ENCODE measurements at regions not wholly inside any gene's neighbourhood (a gene's known extent, or its start where the extent isn't known, plus 50 kb on each side); places are given as distances from the start of the nearest gene placed in this dataset.

DNA sequence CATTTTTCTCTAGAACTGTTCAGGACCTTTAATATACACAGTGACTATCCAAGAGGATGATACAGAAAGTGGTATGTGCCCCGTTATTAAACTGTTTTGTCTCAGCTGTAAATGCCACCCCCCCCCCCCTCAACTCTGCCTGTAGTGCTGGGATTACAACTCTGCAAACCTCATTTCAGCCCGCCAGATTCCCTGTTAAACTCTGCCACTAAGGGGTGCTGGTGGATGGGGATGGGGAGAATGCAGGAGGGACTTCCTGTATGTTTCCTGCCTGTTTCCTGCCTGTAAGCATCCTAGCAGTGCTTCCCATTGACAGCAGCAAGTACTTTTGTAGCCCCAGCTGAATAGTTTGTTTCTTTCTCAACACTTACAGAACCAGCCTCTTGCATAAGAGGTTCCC, 301.7 kb upstream of the RORA start:
- no peak for DNase-seq (ENCODE audit: low read depth)

DNA sequence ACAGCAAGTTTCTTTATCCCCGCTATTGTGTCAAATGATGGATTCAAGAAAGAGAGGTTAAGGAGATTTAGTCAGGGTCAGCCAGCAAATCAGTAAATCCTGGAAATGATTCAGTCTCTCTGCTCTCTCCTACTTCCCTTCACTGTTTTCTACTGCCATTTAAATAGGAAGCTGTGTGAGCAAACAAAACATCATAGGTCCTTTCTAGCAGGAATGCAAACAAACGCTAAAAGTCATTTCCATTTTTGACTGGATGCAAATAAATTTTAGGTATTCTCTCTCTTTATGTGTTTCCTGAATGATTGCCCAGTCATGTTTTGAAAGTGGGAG, 299.4 kb upstream of the RORA start:
- DNase-seq (ENCODE audit: low read depth), result no peak

DNA sequence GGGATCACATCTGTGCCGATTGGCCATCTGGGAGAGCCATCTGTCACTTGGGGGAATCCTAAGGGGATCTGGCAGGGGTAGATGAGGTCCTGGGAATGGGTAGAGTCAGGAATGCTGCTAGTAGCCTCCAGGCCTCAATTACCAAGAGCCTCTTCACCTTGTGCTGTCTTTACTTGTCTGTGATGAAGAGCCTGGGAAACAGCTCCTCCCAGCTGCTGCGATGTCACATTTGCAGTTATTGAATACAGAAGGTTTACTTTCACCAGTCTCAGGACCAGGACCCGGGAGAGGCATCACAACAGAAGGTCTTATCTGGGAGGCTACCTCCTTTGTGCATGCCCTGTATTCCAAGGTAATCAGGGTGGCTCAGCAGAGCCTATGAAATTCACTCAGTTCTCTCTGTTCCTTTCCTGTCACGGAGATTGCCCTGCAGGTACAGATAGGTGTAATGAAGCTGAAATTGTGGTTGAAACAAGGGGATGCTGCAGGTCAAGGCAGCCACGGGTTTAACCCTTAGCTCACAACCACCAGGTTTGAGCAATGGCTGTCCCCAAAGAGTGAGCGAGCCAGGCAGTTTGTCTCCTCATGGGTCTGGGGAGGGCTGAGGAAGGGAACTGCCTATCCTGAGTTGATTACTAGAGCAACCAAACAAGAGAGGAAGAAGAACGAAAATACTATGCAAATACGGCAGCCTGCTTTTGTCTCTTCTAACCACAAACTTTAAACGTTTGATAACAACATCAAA, 298.9 kb upstream of the RORA start:
- DNase-seq (ENCODE audit: low read depth), result no peak

DNA sequence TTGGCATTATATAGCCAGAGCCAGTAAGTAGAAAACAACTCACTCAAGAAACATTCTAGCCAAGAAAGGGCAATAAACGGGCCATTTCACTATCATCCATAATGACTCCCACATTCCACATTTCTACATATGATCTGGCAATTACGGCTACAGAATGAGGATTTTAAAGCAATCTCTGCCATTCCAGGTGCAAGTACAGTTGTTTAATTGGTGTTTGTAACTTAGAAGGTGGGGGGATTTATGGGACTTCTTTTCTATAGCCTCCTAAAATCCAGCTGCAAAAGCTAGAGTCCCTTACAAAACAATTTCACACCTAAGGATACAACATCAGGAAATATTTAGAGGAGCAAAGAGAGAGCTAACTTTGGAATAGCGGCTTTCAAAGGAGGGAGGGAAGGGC, 295.4 kb upstream of the RORA start:
- no peak for DNase-seq (ENCODE audit: low read depth)

DNA sequence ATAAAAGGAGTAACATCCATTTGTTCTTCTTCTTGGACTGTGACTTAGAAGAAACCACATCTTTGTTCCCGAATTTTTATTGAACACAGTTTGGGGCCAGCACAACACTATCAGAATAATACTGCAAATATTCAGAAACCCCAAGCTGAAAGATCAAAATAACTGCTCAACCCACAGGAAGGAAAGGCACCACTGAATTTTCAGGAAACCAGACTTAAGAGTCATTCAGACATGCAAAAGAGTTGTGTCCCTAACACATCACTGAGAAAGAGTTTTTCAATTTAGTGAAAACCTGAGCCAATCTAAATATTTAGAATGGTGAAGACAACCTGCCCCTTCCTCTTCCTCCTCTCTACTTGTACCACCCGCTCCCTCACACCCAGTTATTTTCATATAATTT, 295.0 kb upstream of the RORA start:
- DNase-seq (ENCODE audit: low read depth), result no peak

DNA sequence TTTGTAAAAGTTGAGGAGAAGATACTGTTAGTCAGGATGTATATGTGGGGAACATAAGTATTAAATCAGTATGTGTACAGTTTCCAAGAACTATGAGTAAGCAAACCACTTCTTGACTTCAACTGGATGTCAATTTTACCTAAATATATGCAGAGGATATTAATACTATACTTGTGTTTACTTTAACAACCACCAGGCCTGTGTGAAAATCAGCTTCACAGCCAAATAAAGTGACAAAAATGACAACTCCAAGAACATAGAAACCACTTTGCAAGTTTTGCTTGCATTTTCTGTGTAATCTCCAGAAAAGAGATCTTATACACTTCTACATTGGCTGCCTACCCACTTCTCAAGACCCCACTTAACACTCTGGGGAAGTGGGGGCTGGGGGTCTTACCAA, 293.3 kb upstream of the RORA start:
- DNase-seq (ENCODE audit: low read depth), result no peak

DNA sequence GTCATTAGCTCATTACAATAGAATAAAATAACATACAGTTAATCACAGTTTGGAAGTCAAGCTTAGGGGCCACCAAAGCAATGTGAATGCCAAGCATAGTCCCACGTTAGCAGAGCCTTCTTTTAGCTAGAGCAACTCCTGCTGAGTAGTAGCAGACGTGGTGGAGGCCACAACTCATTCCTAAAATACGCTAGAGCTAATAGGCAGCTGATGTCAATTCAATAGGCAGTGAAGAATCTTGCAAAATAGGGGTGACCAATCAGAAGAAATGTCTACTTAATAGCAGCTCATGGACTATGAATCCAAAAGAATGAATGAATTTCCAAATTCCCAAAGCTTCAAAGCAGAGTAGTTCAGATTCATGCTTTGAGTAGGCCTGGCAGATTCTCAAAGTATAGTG, 292.9 kb upstream of the RORA start:
- no peak for DNase-seq (ENCODE audit: low read depth)

DNA sequence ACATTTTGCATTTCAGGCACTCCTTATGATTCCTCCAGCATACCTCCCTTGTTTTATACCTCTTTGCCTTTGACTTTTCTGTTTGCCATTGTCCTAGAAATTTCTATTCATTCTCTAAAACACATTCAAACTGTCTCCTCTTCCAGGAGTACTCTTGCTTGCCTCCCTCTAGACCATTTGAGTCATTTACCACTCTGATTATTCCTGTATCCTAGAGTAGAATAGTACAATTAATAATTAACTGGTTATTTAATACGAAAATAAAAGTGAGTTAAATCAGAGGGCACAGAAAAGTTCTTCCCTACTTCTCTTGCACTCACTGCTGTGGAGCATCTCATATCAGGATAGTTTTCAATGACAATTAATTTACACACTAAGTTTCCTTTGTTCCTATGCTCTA, 290.2 kb upstream of the RORA start:
- no peak for DNase-seq (ENCODE audit: low read depth)

DNA sequence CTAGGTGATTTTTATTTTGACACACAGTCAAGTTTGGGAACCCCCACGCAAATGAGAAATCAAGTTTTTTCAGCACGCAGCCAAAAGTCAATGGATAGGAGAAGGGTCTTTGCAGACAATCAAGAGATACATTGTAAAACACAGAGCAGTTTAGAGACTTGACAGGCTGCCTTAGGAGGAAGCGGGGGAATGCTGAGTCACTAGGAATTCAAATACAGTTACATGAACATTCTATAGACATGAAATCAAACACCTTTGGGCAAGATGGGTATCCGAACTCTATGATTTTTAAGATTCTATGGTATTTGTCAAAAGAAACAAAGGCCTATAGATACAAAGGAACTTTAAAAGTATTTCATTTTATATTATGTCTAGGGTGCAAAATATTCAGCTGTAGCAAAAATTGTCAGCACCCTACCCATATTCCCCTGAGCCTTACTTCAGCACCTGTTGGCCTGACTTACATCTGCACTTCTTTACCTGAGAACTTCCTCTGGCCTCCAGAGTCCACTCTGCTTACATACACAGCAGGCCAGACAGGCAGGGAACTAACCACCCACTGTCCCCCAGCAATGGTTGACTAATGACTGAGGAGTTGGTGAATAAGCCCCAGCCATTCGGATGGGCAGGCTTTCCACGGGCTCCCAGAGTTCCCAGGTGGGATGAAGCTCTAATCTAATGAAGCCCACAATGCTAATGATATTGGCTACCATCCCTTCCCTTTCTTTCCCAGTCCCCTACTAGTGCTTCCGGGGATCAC, 289.3 kb upstream of the RORA start:
- no peak for DNase-seq (ENCODE audit: low read depth)

DNA sequence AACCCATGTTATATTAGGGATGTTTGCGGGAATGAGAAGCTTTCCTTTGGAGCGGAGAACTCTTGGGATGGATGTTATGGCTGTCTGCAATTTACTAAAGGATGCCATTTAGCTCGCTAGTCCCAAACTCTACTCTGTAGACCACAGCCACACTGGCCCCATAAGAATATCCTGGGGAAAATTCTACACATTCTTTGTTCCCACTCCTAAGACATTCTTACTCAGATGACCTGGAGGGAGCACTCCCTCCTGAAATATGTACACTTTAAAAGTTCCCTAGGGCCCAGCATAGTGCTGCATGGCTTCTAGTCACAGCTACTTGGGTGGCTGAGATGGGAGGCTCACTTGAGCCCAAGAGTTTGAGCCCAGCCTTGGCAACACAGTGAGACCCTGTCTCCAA, 288.7 kb upstream of the RORA start:
- no peak for DNase-seq (ENCODE audit: low read depth)

DNA sequence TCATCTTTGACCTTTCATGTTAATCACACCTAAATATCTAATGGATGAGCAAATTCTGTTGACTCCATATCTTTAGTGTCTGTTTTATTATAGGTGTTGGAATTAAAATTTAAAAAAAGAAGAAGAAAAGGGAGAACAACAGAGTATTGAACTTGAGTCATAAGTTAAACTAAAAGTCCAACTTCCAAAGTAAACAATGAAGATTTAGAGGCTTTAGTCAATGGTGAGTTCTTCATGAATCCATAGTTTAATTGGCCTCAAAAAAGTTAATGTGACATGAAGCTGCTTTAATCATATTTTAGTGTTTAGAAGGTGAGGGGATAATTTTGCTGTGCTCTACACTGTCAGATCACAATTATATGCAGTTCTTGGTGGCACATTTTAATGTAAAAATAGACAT, 288.2 kb upstream of the RORA start:
- no peak for DNase-seq (ENCODE audit: low read depth)

DNA sequence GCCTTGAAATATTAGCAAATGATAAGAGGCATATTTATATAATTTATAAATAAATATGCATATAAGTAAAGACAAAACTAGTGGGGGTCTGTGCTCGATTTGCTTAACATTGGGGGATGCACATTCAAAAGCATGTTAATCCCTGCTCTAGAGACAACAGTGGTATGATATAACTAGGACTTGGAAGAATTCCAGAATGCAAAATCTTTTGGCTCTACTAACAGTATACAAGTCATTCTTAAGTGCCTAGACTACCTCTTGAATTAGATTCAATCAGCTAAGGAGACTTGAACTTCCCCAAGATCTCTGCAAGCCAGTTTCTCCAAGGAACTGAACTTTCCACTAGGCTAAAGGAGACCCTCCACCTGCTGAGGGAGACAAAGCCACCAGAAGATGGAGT, 282.7 kb upstream of the RORA start:
- DNase-seq (ENCODE audit: low read depth), result no peak

DNA sequence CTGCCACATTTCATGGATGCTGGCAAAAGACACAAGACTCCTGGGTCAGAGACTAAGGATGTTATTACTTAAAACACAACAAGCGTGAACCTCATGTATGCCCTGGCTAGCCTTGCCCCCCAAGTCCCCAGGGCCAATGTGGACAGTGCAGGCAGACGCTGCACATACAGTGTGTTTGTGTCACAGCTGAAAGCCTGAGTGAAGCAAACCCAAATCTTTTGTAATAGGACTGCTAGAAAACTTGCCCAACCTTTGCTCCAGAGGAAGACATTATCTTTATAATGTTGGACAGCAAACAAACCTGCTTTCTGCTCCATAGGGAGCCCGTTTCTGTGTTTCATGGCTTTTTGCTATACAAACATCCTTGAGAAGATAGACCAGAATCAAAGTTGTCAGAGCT, 282.0 kb upstream of the RORA start:
- no peak for DNase-seq (ENCODE audit: low read depth)

DNA sequence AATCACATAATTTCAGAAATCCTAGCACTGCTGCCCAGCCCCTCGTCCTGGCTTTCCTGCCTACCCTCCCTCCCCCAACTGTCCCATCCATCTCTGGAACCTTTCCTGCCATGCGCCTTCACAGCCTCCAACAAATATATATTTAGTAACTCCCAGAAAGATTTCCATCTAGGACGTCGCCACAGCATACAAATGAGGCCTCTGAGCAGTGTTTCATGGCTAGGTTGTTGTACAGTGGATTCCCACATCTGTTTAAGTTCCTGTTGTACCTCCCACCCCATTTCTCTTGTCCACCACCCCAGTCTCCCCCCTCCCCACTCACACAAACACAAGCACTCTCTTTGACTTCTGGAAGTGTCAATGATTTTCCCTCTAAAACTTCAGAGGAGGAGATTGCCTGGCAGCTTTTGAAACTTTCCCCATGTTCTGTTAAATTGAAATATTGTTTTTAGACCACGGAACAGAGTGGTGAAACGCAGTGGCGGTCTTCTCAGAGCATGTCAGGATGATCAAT, 280.3 kb upstream of the RORA start:
- no peak for DNase-seq (ENCODE audit: low read depth)

DNA sequence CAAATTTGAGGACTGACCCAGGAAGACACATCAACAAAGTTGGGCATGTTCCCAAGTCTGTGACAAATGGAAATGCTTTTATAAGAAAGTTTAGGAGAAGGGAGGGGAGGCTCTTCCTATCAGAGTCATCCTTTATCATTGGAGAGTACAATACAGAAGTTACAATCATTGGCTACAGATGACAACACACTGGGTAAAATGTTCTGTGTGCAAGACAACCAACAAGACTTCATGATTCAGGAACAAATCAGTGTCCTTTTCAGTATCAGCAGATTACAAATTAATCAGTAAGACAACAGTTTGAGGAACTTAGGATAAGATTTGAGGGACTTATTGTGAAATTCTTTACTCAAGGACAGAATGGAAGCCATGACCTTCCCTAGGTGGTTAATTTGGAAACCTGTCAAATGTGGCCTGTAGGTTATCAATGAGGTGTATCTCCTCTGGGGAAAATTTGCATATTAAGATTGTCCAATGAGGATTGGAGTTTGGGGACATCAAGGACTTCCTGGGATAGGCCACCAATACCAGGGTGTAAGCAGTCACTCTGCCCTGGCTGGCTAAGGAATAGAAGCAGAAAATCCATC, 274.4 kb upstream of the RORA start:
- no peak for DNase-seq (ENCODE audit: low read depth)

DNA sequence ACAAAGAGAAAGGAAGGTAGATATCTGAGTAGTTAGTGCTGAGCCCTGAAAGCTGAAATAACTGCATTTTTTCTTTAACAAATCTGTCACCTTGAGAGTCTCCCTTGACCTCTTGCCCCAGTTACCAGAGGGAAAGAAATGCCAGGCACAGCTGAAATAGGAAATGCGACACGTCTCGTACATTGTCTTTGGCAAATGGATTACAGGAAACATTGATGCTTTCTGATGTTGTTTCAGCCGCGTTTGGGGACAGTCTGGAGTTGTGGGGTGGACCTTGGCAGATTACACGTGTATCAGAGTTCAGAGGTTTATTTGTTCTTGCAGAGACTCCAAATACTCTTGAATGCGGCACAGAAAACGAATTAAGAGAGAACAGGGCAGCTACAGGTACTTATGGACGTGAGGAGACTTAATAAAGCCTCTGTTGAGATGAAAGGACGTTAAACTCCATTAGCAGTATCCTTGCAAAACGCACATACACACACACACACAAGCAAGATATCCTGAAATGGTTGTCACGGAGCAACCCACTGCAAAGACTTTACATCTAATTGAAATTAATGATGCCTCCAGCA, 272.8 kb upstream of the RORA start:
- no peak for DNase-seq (ENCODE audit: low read depth)

DNA sequence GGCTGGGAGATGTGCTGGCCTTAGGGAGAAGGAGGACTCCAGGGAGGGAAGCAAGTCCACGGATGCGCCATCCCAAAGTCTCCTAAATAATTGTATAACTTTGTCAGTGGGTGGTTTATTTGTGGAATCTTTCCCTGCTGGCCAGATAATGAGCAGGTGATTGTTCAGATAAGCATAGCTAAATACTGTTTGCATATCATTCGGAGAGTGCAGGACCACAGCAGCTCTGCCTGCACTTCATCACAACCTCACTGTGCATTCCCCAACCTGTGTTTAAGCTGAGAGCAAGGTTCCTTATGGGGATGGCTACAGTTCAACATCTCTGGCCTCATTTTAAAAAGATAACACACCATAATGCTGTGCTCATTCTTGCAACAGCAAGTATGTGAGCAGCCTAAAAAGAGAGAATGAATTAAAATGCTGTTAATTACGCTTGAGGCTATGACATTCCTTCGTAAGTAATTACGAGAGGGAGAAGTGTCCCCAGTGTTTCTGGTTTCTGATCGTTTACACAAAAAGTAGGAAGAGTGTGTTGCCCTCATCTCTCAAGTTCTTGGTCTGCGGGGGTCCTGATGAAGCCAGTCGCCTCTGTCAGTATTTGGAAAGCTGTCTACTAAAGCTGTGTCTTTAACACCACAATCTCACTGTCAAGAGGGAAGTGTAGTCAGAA, 272.0 kb upstream of the RORA start:
- DNase-seq (ENCODE audit: low read depth), result no peak

DNA sequence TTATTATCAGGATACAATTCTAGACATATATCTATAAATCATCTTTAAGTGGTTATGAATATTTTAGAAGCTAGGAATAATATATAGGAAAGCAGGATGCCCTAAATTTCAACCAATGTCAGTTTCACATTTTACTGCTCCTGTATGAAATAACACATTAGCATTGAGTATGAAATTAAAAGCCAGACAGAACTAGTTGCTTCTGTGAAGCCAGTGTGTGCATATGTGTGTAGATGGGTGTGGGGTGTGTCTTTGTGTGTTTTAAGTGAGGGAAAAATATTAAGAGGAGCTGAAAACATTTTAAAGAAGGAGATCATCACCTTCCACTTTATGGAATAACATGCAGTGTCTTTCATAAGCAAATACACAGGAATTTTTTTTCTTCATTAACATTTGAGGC, 271.4 kb upstream of the RORA start:
- DNase-seq (ENCODE audit: low read depth), result no peak

DNA sequence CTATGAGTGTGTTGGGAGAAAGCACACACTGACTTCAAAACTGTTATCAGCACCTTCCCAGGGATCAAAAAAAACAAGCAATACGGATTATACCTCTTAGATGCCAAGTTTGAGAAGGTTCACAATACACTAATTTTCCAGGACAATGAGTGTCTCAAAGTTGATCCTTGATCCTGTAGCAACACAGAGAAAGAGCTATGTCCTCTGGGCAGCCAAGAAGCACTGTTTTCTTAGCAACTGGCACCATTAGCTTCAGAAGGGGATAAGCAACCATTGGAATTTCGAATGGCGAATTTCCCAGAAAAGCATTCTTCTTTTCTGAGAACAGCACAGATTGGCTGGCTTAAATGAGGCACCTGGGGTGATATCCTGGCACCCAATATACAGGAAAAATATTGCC, 270.3 kb upstream of the RORA start:
- no peak for DNase-seq (ENCODE audit: low read depth)

DNA sequence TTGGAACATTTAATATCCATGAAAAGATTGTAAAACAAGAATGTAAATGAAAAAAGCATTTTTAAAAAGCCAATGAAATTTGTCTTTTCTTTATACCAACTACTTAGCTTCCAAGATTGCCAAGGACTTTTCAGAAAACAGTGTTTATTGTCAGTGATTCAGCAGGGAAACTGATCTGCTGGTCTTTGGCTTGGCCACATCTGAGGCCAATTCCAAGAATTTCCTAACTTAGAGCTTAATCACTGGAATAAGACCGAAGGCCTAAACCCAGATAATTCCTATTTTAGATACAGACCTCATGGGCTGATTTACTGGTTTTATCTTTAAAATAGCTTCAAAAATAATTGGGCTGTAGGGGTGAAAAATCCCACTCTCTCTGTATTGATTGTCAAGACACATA, 260.5 kb upstream of the RORA start:
- no peak for DNase-seq (ENCODE audit: low read depth)

DNA sequence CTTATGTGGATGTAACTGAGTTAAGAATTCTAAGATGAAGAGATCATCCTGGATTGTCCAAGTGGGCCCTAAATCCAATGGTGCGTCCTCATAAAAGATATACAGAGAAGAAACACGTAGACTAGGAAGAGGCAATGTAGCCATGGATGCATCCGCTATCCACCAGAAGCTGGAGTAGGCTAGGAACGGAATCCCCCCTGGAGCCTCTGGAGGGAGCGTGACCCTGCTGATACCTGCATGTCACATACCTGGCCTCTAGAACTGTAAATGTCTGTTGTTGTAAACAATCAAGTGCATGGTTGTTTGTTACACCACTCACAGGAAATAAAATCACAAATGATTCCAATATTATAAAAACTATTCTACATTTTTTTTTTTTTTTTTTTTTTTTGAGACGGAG, 254.5 kb upstream of the RORA start:
- DNase-seq (ENCODE audit: low read depth), result no peak

DNA sequence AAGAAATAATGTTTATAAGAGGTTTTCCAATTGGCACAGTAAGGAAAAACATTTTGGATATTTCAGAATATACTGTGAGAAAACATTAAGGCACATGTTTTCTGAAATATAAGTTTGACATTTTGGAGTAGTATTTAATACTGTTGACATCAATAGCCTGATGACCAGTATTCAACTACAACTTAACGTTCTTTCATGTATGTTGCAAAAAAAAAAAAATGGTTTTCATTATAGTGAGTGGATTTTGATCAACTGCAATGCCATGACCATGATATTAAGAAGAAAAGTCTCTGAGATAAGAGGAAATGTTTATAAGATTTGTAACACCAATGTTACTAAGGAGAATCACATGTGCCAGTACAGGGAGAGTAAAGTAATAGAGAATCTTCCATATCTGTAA, 252.8 kb upstream of the RORA start:
- DNase-seq (ENCODE audit: low read depth), result no peak

DNA sequence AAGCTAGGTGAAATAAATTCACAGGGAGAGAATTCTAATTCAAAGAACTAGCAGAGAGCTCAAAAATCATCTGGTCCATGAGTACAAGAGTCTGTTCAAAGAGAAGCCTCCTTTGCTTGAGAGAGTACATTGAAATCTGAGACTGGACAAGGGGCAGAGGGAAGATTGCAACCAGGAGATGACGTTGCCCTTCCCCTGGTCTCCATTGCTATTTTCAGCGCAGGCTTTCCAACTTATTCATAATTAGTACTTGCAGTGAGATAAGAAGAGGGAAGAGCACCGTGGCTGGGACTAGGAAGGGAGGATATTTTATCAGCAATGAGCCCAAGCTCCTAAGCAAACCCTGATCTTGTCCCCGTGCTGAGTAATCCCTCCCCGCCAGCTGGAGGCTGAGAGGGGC, 251.8 kb upstream of the RORA start:
- no peak for DNase-seq (ENCODE audit: low read depth)

Data from amniotic epithelial cell (primary cell).